Kidney epithelial cell (primary cell): ENCODE measurements at regions not wholly inside any gene's neighbourhood (a gene's known extent, or its start where the extent isn't known, plus 50 kb on each side); places are given as distances from the start of the nearest gene placed in this dataset.

Source experiments
- DNase-seq: peaks from one replicate; pipeline ENCODE4 v3.0.0-alpha.2; 2010; ENCODE audit warnings: low read depth
- H3K27me3 ChIP-seq: 2 replicates; pipeline ENCODE4 v1.6.0; 2011; ENCODE audit warnings: low read length; ENCODE audit not compliant: control insufficient read depth, insufficient read depth
- H3K36me3 ChIP-seq: 2 replicates; pipeline ENCODE4 v1.5.1; 2011; ENCODE audit warnings: low read length; ENCODE audit not compliant: control insufficient read depth, insufficient read depth
- H3K4me3 ChIP-seq: 2 replicates; pipeline ENCODE4 v1.5.1; 2011; ENCODE audit warnings: low read depth, mild to moderate bottlenecking, control low read depth, low read length
- CTCF ChIP-seq: IDR thresholded peaks from 2 replicates; pipeline ENCODE4 v1.5.1; 2011; ENCODE audit warnings: mild to moderate bottlenecking, moderate library complexity, low read length, control low read depth, inconsistent platforms; ENCODE audit not compliant: insufficient read depth, poor library complexity, severe bottlenecking

- TF ChIP-seq CTCF = no peak
- no peaks in the 10 kb centered on the region for H3K27me3 ChIP-seq
- DNase-seq = no peak
- H3K36me3 ChIP-seq = no peaks in the 10 kb centered on the region
- no peak overlapping the region for H3K4me3 ChIP-seq
Observed at GRCh38 chr16:5516115-5516514, 418.5 kb upstream of the EEF2KMT start.

GRCh38 chr16:5512014-5512413 is 414.4 kb upstream of the EEF2KMT start:
- no peak overlapping the region for H3K4me3 ChIP-seq
- TF ChIP-seq CTCF = no peak

GRCh38 chr16:5510819-5511370 is 413.3 kb upstream of the EEF2KMT start:
- no peak for TF ChIP-seq CTCF
- no peaks in the 10 kb centered on the region for H3K36me3 ChIP-seq
- H3K4me3 ChIP-seq = no peak overlapping the region
- no peak for DNase-seq
- no peaks in the 10 kb centered on the region for H3K27me3 ChIP-seq

More at GRCh38 chr16:5512014-5512413, 414.4 kb upstream of the EEF2KMT start:
- Histone ChIP-seq H3K27me3 (no peaks in the 10 kb centered on the region), H3K36me3 (no peaks in the 10 kb centered on the region)
- DNase-seq = no peak

- no peak for DNase-seq
- no peaks in the 10 kb centered on the region for H3K36me3 ChIP-seq
- no peaks in the 10 kb centered on the region for H3K27me3 ChIP-seq
- TF ChIP-seq CTCF = no peak
- H3K4me3 ChIP-seq = no peak overlapping the region
Observed at GRCh38 chr16:5509794-5510193, 412.2 kb upstream of the EEF2KMT start.

- H3K27me3 ChIP-seq = no peaks in the 10 kb centered on the region
- TF ChIP-seq CTCF = no peak
- DNase-seq = no peak
Observed at GRCh38 chr16:5509336-5509735, 411.7 kb upstream of the EEF2KMT start.

GRCh38 chr16:5508371-5508770 is 410.8 kb upstream of the EEF2KMT start:
- Histone ChIP-seq H3K27me3 (no peaks in the 10 kb centered on the region), H3K4me3 (no peak overlapping the region), H3K36me3 (no peaks in the 10 kb centered on the region)
- no peak for DNase-seq
- TF ChIP-seq CTCF = no peak

More at GRCh38 chr16:5509336-5509735, 411.7 kb upstream of the EEF2KMT start:
- no peaks in the 10 kb centered on the region for H3K36me3 ChIP-seq
- H3K4me3 ChIP-seq = no peak overlapping the region
